WTC11 (cell line): ENCODE measurements at regions not wholly inside any gene's neighbourhood (a gene's known extent, or its start where the extent isn't known, plus 50 kb on each side); places are given as distances from the start of the nearest gene placed in this dataset.

Experiments used
- CBFB ChIP-seq: sonication (generic); formaldehyde crosslinking; IDR thresholded peaks from 2 replicates; pipeline ENCODE4 v1.8.1; 2022; ENCODE audit warnings: mild to moderate bottlenecking, low read depth, missing genetic modification reagents
- CREB1 ChIP-seq: sonication (generic); formaldehyde crosslinking; IDR thresholded peaks from 2 replicates; pipeline ENCODE4 v1.8.0; 2023; ENCODE audit warnings: mild to moderate bottlenecking, missing genetic modification reagents
- CTCF ChIP-seq: fragments of 200-600 bp; IDR thresholded peaks from 2 replicates; pipeline ENCODE4 v1.8.0; 2022; ENCODE audit warnings: antibody characterized with exemption
- MAX ChIP-seq: sonication (generic); formaldehyde crosslinking; IDR thresholded peaks from 2 replicates; pipeline ENCODE4 v1.8.0; 2022; ENCODE audit warnings: mild to moderate bottlenecking, missing genetic modification reagents
- NR3C1 ChIP-seq: sonication (generic); formaldehyde crosslinking; conservative IDR thresholded peaks from 2 replicates; pipeline ENCODE4 v1.8.1; 2023; ENCODE audit warnings: low read depth, mild to moderate bottlenecking, missing genetic modification reagents
- STAT6 ChIP-seq: sonication (generic); formaldehyde crosslinking; conservative IDR thresholded peaks from 2 replicates; pipeline ENCODE4 v1.8.1; 2023; ENCODE audit warnings: mild to moderate bottlenecking, low read depth, missing genetic modification reagents, moderate library complexity
- ZNF263 ChIP-seq: sonication (generic); formaldehyde crosslinking; IDR thresholded peaks from 2 replicates; pipeline ENCODE4 v1.8.1; 2022; ENCODE audit warnings: low read depth, mild to moderate bottlenecking, moderate library complexity, missing genetic modification reagents
- ZNF423 ChIP-seq: fragments of 250-450 bp; sonication (Bioruptor Pico); IDR thresholded peaks from 2 replicates; pipeline ENCODE4 v2.1.2; 2022; ENCODE audit warnings: mild to moderate bottlenecking, moderate library complexity

GRCh38 chr5:87944553-87945285 is 323.9 kb downstream of the TMEM161B start:
- no peak for TF ChIP-seq STAT6 (CRISPR knock-in tag)
- TF ChIP-seq CREB1 (CRISPR knock-in tag) = no peak
- TF ChIP-seq MAX (CRISPR knock-in tag) = no peak
- TF ChIP-seq ZNF263 (CRISPR knock-in tag) = no peak
- no peak for TF ChIP-seq ZNF423 (CRISPR knock-in tag)
- no peak for TF ChIP-seq CBFB (CRISPR knock-in tag)
- no peak for TF ChIP-seq CTCF
- TF ChIP-seq NR3C1 = no peak
